HG02973 (cell line): ENCODE measurements at regions not wholly inside any gene's neighbourhood (a gene's known extent, or its start where the extent isn't known, plus 50 kb on each side); places are given as distances from the start of the nearest gene placed in this dataset.
"Not testable (repeated sequence)": the region's sequence is repeated elsewhere in the genome, so short reads cannot be mapped to it uniquely, and the experiment has no call there.

Experiments
- ATAC-seq: cut with Tn5 transposase; IDR thresholded peaks from one replicate; pipeline ENCODE4 v1.9.1; 2021; ENCODE audit warnings: moderate library complexity; ENCODE audit not compliant: unreplicated experiment

DNA sequence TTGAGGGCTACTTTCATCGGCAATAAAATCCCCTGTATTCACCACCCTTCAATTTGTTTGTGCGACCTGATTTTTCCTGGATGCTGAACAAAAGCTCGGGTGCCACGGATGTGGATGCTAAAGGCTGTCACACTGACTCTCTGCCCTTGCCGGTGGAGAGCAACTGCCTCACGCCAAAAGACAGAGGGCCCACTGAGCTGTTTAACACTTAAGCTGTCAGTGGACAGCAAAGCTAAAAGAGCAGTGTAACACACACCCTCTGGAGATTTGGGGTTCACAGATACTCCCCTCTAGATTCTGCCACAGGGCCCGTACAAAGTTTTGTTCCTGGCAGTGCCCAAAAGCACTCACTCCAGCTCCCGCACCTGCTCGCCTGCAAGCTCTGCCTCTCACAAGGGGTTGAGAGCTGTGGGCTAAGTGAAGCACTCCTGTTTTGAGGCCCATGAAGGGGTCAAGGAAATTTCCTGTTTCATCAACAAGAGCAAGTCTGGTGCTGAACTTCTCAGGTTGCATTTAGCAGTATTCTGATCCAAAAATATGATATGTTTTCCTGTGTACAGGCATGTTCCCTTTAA lies 1571.9 kb downstream of the ADGRL3 start:
- ATAC-seq: no peak

GRCh38 chr4:62740296-62740695 lies 1540.2 kb downstream of the ADGRL3 start:
- ATAC-seq: no peak

GRCh38 chr4:62717154-62717553 lies 1517.0 kb downstream of the ADGRL3 start:
- no peak for ATAC-seq

- ATAC-seq: no peak
These were observed 1511.4 kb downstream of the ADGRL3 start for GRCh38 chr4:62711575-62711974.

- ATAC-seq: no peak
These were observed 1509.6 kb downstream of the ADGRL3 start for GRCh38 chr4:62709618-62710252.

GRCh38 chr4:62706423-62706822 lies 1506.3 kb downstream of the ADGRL3 start:
- no peak for ATAC-seq

DNA sequence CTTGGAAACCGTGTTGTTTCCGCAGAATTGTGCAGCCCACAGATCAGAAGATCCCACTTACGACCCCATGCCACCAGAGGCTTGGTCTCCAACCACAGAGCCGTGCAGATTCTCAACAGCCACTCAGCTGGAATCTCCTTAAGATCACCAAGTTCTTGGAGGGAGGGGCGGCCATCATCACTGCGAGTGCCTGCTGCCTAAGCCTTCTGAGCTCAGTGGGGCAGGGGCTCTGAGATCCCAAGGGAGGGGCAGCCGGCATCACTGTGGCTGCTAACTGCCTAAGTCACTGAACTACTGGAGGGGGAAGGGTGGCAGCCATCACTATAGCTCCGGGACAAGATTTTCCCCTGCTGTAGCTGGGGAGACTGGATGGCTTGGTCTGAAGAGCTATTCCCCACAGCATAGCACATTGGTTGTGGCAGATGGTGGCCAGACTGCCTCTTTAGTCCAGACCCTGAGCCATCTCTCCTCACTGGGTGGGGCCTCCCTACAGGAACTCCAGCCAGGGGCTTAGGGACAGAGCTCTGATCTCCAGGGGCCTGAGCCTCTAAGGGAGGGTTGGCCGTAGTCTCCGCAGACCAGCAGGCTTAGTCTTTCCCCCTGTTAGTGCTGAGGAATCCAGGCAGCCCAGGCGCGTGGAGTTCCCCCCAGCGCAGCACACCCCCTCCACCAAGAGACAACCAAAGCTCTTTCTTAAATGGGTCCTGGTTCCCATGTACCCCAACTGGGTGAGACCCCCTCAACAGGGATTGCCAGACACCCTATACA lies 1483.9 kb downstream of the ADGRL3 start:
- ATAC-seq: no peak

GRCh38 chr4:62676962-62677361 lies 1476.8 kb downstream of the ADGRL3 start:
- no peak for ATAC-seq

- no peak for ATAC-seq
These were observed 1470.4 kb downstream of the ADGRL3 start for GRCh38 chr4:62670514-62670913.

DNA sequence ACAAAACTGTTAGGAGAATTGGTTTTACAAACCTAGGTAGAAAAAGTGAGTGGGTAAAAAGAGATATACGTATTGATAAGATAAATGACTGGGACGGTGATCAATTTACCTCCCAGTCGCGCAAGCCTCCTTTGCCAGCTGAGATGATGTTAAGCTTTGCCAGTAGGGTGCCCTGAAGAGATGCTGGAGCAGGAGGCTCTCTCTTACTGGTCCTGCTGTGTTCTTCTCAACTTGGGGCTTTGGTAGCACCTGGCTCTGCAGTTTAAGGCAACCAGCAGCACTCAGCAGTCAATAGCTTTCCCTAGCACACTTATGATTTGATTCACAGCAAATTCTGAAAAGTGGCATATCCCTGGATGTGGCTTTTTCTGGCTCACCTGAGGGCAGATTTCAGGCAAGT lies 1461.7 kb downstream of the ADGRL3 start:
- ATAC-seq: no peak

- ATAC-seq: no peak
These were observed 1455.9 kb downstream of the ADGRL3 start for GRCh38 chr4:62656006-62656405.

DNA sequence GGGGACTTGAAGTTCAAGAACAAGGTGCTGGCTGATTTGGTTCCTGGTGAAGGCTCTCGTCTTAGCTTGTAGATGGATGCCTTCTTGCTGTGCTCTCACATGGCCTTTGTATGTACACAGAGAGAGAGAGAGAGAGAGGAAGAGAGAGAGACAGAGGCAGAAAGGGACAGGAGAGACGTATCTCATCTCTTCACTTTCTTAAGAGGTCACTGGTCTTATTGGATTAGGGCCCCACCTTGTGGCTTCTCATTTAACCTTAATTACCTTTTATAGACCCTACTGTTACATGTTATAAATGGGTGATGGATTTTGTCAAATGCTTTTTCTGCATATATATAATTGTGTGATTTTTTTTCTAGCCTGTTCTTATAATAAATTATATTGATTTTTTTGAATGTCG lies 1444.2 kb downstream of the ADGRL3 start:
- ATAC-seq: no peak

GRCh38 chr4:62640296-62640695 lies 1440.2 kb downstream of the ADGRL3 start:
- no peak for ATAC-seq

DNA sequence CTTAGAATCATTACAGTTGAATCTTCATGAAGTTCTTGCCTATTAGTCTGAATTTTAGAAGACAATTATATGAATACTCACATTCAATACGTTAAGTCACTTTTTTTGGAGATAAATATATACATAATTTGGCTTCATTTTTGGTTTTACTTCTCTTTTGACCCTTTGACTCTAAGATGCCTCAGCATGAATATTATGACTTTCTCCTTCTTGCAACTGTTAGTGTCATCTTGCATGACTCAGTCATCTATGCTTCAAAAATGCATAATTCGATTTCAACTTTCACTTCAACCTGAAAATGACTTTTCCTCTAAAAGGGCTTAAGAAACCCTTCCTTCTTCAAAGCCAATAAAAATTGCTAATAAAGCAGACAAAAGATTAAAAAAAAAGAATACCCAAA lies 1427.5 kb downstream of the ADGRL3 start:
- ATAC-seq: no peak

- ATAC-seq: no peak
These were observed 1427.0 kb downstream of the ADGRL3 start for GRCh38 chr4:62627141-62627540.

DNA sequence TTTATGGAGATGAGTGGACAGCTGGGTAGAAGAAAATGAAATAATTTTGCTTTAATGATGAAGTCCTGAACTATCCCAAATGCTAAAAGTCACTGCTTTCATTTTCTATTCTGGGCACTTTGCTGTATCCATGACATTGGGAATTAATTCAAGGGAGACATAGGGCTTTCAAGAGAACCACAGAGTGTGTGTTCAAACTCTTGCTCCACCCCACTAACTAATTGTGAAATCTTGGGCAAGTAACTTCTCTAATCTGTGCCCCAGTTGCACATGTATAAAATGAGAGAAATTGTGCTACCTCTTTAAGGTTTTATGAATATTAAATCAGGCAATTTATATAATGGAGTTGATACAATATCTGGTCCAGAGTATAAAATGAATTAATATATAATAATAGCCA lies 1422.0 kb downstream of the ADGRL3 start:
- no peak for ATAC-seq

GRCh38 chr4:62619971-62620370 lies 1419.8 kb downstream of the ADGRL3 start:
- no peak for ATAC-seq

GRCh38 chr4:62618042-62618441 lies 1417.9 kb downstream of the ADGRL3 start:
- ATAC-seq: no peak

- ATAC-seq: no peak
These were observed 1401.6 kb downstream of the ADGRL3 start for GRCh38 chr4:62601737-62602136.

DNA sequence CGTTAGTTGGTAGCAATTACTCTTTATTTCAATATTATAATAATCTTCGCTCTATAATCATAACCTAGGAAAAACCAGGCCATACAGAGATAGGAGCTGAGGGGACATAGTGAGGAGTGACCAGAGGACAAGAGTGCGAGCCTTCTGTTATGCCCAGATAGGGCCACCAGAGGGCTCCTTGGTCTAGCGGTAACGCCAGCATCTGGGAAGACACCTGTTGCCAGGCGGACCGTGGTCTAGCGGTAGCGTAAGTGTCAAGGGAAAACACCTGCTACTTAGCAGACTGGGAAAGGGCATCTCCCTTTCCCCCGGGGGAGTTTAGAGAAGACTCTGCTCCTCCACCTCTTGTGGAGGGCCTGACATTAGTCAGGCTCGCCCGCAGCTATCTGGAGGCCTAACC lies 1395.1 kb downstream of the ADGRL3 start:
- not testable (repeated sequence) for ATAC-seq

DNA sequence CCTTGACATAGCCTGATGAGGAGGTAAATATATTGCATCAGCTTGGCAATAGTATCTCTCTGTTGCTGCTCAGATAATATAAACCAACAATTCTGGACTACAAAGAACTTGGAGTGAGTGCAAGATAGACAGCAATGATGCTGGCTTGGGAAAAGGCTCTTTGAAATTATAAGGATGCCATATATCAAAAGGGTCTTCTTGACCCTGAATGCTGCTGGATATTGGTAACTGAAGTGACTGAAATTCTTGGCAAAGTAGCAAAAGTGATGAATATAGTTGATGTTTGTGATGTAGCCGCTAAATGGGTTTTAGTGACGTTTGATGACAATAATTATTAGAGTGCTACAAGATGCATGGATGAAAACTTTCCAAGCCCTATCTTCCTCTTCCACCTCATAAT lies 1391.6 kb downstream of the ADGRL3 start:
- no peak for ATAC-seq

- no peak for ATAC-seq
These were observed 1388.5 kb downstream of the ADGRL3 start for GRCh38 chr4:62588671-62589070.
